Stomach (tissue), 8 donors: ENCODE measurements at regions not wholly inside any gene's neighbourhood (a gene's known extent, or its start where the extent isn't known, plus 50 kb on each side); places are given as distances from the start of the nearest gene placed in this dataset.

Source experiments
- DNase-seq, 2 donors: peaks; one replicate each; pipeline versions ENCODE4 v3.0.0 to v3.0.0-alpha.2; 2013 to 2019
- H3K27ac ChIP-seq, 5 donors: fragments of 200-600 bp in 4 of 5; sonication (generic) in 4 of 5; one replicate each; pipeline ENCODE4 v1.5.1; 2013 to 2019; ENCODE audit warnings: mild to moderate bottlenecking in 1 of 5, moderate library complexity in 1 of 5
- H3K27me3 ChIP-seq, 3 donors: fragments of 200-600 bp; sonication (generic); one replicate each; pipeline ENCODE4 v1.5.1; 2017 to 2019; ENCODE audit warnings: mixed run types in 1 of 3
- H3K36me3 ChIP-seq, 4 donors: fragments of 200-600 bp; sonication (generic); 1 replicate in 3 of 4; 2 replicates in 1 of 4; pipeline ENCODE4 v1.5.1; 2016 to 2019
- H3K4me1 ChIP-seq, 4 donors: fragments of 200-600 bp; sonication (generic); one replicate each; pipeline ENCODE4 v1.5.1; 2016 to 2019
- H3K4me3 ChIP-seq, 4 donors: fragments of 200-600 bp; sonication (generic) in 3 of 4; one replicate each; pipeline ENCODE4 v1.5.1; 2016 to 2019; ENCODE audit warnings: mild to moderate bottlenecking in 1 of 4
- H3K9me3 ChIP-seq, 4 donors: fragments of 200-600 bp; sonication (generic); one replicate each; pipeline ENCODE4 v1.5.1; 2016 to 2019
- CTCF ChIP-seq, 7 experiments: fragments of 450-650 bp in 4 of 7; fragments of 200-600 bp in 3 of 7; sonication (generic) in 3 of 7; IDR thresholded peaks; one replicate each; pipeline ENCODE4 v1.5.1; 2016 to 2019; ENCODE audit warnings: antibody characterized with exemption in 7 of 7, control low read depth in 2 of 7, mild to moderate bottlenecking in 1 of 7
- EP300 ChIP-seq: sonication (generic); formaldehyde crosslinking; IDR thresholded peaks from one replicate; pipeline ENCODE4 v1.6.1; 2017; ENCODE audit warnings: antibody characterized with exemption
- POLR2A ChIP-seq, 4 donors: fragments of 450-650 bp; IDR thresholded peaks; one replicate each; pipeline ENCODE4 v1.6.1; 2016; ENCODE audit warnings: antibody characterized with exemption in 4 of 4, control low read depth in 2 of 4, mild to moderate bottlenecking in 1 of 4, moderate library complexity in 1 of 4
- POLR2AphosphoS5 ChIP-seq, 3 donors: sonication (generic); formaldehyde crosslinking; IDR thresholded peaks; one replicate each; pipeline ENCODE4 v1.6.1; 2016; ENCODE audit warnings: antibody characterized with exemption in 3 of 3
- WGBS, 5 donors: extraction: QIAGEN DNeasy Blood & Tissue Kit in 3 of 5; methylation state at CpG; one replicate each; pipeline versions ENCODE4 v1.1.5 to v1.1.7; 2013 to 2018; 5-methylcytosine and 5-hydroxymethylcytosine counted together
- intact Hi-C: fragments of 100-400 bp; cut with DNase I; formaldehyde crosslinking; loops from one replicate; pipeline ENCODE4 v1.15.1; 2023; ENCODE audit warnings: low total_unique reads
- donor health status: healthy with polysubstance abuse.
- donor health status: Bipolar disorder and iron deficiency.
- donor health status: healthy.

GRCh38 chr7:115840702-115841101, 189.9 kb downstream of the TFEC start:
- Histone ChIP-seq H3K27ac (no peak overlapping the region), H3K36me3 (no peaks in the 10 kb centered on the region), H3K9me3 (no peaks in the 10 kb centered on the region), H3K4me1 (no peaks in the 10 kb centered on the region), H3K27me3 (no peaks in the 10 kb centered on the region), H3K4me3 (no peak overlapping the region)
- 16 to 33% (median 23%) methylated on average over 3 of the region's 3 CpGs for WGBS, 5 donors
- DNase-seq: no peak
- TF ChIP-seq CTCF (IDR thresholded peaks at IDR 0.05) (no peak), POLR2A (IDR thresholded peaks at IDR 0.05) (no peak), EP300 (no peak), POLR2AphosphoS5 (IDR thresholded peaks at IDR 0.05) (no peak)
- intact Hi-C loops: no loop called here

GRCh38 chr7:115838829-115839228, 191.7 kb downstream of the TFEC start:
- Histone ChIP-seq H3K4me1 (no peaks in the 10 kb centered on the region), H3K9me3 (no peaks in the 10 kb centered on the region), H3K27me3 (no peaks in the 10 kb centered on the region), H3K27ac (no peak overlapping the region), H3K4me3 (no peak overlapping the region), H3K36me3 (no peaks in the 10 kb centered on the region)
- no peak for TF ChIP-seq EP300
- no peak for TF ChIP-seq POLR2A (IDR thresholded peaks at IDR 0.05)
- no peak for TF ChIP-seq CTCF (IDR thresholded peaks at IDR 0.05)
- TF ChIP-seq POLR2AphosphoS5 (IDR thresholded peaks at IDR 0.05): no peak
- intact Hi-C loops: no loop called here
- no peak for DNase-seq

DNA sequence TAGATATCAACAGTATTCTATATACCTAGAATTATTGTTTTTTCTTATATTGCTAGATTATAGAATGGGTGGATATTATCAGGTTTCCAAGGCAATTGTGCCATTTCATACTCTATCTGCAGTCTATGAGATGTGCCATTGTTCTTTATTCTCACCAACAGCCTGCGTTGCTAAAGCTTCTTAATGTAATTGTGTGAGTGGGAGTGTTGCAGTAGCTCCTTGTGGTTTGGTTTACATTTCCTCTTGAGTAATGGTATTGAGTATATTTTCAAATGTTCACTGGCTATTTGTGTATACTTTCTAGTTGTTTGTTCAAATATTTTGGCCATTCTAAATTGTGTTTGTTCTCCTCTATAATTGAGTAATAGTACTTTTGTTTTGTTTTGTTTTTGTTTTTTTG, 199.2 kb downstream of the TFEC start:
- TF ChIP-seq POLR2A (IDR thresholded peaks at IDR 0.05): no peak
- TF ChIP-seq CTCF (IDR thresholded peaks at IDR 0.05): no peak
- no peak for TF ChIP-seq POLR2AphosphoS5 (IDR thresholded peaks at IDR 0.05)
- TF ChIP-seq EP300: no peak
- Histone ChIP-seq H3K4me3 (no peak overlapping the region), H3K27me3 (no peaks in the 10 kb centered on the region), H3K36me3 (no peaks in the 10 kb centered on the region), H3K4me1 (no peaks in the 10 kb centered on the region), H3K9me3 (no peaks in the 10 kb centered on the region), H3K27ac (no peak overlapping the region)
- DNase-seq: no peak
- intact Hi-C loops: no loop called here
- 60 to 68% (median 62%) methylated on average over 1 of the region's 1 CpG for WGBS, 5 donors

DNA sequence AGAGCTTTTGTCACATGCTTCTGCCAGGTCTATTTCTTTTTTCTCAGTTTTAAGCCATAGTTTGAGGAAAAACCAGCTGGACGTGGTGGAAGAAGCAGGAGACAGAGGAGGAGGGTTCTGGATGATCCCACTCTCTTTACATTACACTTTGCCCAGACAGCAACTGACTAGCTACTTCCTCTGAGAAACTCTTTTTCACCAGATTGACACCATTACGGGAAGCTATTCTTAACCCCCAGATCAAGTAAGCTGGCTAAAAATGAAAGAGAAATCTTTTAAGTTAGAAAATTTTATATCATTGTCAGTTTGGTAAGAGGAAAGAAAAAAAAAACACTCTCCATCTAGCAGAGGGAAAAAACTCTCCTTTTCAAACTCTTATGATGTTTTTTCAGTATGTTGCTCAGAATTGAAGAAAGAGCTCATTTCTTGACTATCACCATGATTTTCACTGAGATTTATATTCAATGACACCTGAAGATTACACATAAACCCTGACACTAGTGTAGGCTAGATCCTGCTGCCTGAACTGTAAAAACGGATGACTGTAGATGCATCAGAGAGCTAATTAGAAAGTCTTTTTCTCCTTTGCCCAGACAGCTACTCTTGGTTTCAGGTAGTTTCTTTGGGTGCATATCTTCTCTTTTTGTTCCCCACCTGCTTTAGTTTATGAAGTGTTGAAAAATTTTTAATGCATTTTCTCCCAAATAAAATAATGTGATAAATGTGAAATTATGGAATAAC, 203.1 kb downstream of the TFEC start:
- intact Hi-C loops: no loop called here
- DNase-seq: no peak
- Histone ChIP-seq H3K27ac (no peak overlapping the region), H3K27me3 (no peaks in the 10 kb centered on the region), H3K4me1 (no peaks in the 10 kb centered on the region), H3K9me3 (no peaks in the 10 kb centered on the region), H3K36me3 (no peaks in the 10 kb centered on the region), H3K4me3 (no peak overlapping the region)
- 57 to 64% (median 60%) methylated on average over 3 of the region's 3 CpGs for WGBS, 5 donors
- TF ChIP-seq POLR2A (IDR thresholded peaks at IDR 0.05): no peak
- TF ChIP-seq EP300: no peak
- TF ChIP-seq CTCF (IDR thresholded peaks at IDR 0.05): no peak
- no peak for TF ChIP-seq POLR2AphosphoS5 (IDR thresholded peaks at IDR 0.05)
